ENCODE measurements at regions not wholly inside any gene's neighbourhood (a gene's known extent, or its start where the extent isn't known, plus 50 kb on each side); places are given as distances from the start of the nearest gene placed in this dataset.
"Not testable (repeated sequence)": the region's sequence is repeated elsewhere in the genome, so short reads cannot be mapped to it uniquely, and the experiment has no call there.

GRCh38 chr10:4254101-4254994 is 469.3 kb upstream of the KLF6 start:
- DNase-seq, result peak; percentile 94

- no peak for DNase-seq
Measured at GRCh38 chr10:4252701-4253100, 467.7 kb upstream of the KLF6 start.

GRCh38 chr10:4250587-4250887 is 465.5 kb upstream of the KLF6 start:
- no peak for DNase-seq

GRCh38 chr10:4249841-4250586 is 465.0 kb upstream of the KLF6 start:
- DNase-seq, result no peak

- DNase-seq, result no peak
Measured at GRCh38 chr10:4247379-4247778, 462.4 kb upstream of the KLF6 start.

GRCh38 chr10:4246881-4247358 is 461.9 kb upstream of the KLF6 start:
- DNase-seq, result peak; percentile 99

- DNase-seq, result peak; percentile 99
Measured at GRCh38 chr10:4243651-4244050, 458.6 kb upstream of the KLF6 start.

GRCh38 chr10:4243169-4243568 is 458.2 kb upstream of the KLF6 start:
- DNase-seq, result no peak

- DNase-seq, result peak; percentile 91
Measured at GRCh38 chr10:4242561-4243035, 457.6 kb upstream of the KLF6 start.

- DNase-seq, result peak; percentile 100
Measured at GRCh38 chr10:4241724-4242345, 456.8 kb upstream of the KLF6 start.

- DNase-seq, result peak; percentile 95
Measured at GRCh38 chr10:4240608-4241197, 455.7 kb upstream of the KLF6 start.

- peak; percentile 53 for DNase-seq
Measured at GRCh38 chr10:4239186-4239585, 454.2 kb upstream of the KLF6 start.

- DNase-seq, result not testable (repeated sequence)
Measured at GRCh38 chr10:4236905-4237304, 451.9 kb upstream of the KLF6 start.

GRCh38 chr10:4234661-4235060 is 449.7 kb upstream of the KLF6 start:
- DNase-seq, result no peak

GRCh38 chr10:4231439-4231838 is 446.4 kb upstream of the KLF6 start:
- no peak for DNase-seq

GRCh38 chr10:4230036-4230435 is 445.0 kb upstream of the KLF6 start:
- no peak for DNase-seq

GRCh38 chr10:4229106-4229505 is 444.1 kb upstream of the KLF6 start:
- DNase-seq, result no peak

- DNase-seq, result no peak
Measured at GRCh38 chr10:4227586-4227985, 442.6 kb upstream of the KLF6 start.

- DNase-seq, result no peak
Measured at GRCh38 chr10:4226941-4227540, 442.0 kb upstream of the KLF6 start.

GRCh38 chr10:4224178-4224577 is 439.2 kb upstream of the KLF6 start:
- no peak for DNase-seq

- peak; percentile 31 for DNase-seq
Measured at GRCh38 chr10:4221310-4221709, 436.3 kb upstream of the KLF6 start.

GRCh38 chr10:4219901-4220300 is 434.9 kb upstream of the KLF6 start:
- DNase-seq, result no peak

GRCh38 chr10:4217653-4218052 is 432.6 kb upstream of the KLF6 start:
- no peak for DNase-seq

Measured in fibroblast of skin of right quadriceps (primary cell).